Activated CD8-positive, alpha-beta T cell treated with anti-CD3 and anti-CD28 coated beads for 36 hours (primary cell): ENCODE measurements at regions not wholly inside any gene's neighbourhood (a gene's known extent, or its start where the extent isn't known, plus 50 kb on each side); places are given as distances from the start of the nearest gene placed in this dataset.
"Not testable (repeated sequence)": the region's sequence is repeated elsewhere in the genome, so short reads cannot be mapped to it uniquely, and the experiment has no call there.

Experiments used
- ATAC-seq: fragments of 200-7000 bp; cut with Tn5 transposase; one replicate; pipeline ENCODE4 v1.10.0; 2021; ENCODE audit warnings: mild to moderate bottlenecking, moderate library complexity
- CTCF ChIA-PET: fragments of 350-600 bp; sonication (Branson Sonifier 250); formaldehyde crosslinking; loops from one replicate; lab custom pipeline; 2021; ENCODE audit warnings: antibody characterized with exemption; lab: Charles Lee
- POLR2A ChIA-PET: fragments of 350-600 bp; sonication (Branson Sonifier 250); formaldehyde crosslinking; loops from one replicate; lab custom pipeline; 2021; ENCODE audit warnings: antibody characterized with exemption; lab: Charles Lee
- DNase-seq: peaks from one replicate; pipeline ENCODE4 v3.0.0-alpha.2; 2020
- H3K27ac Mint-ChIP-seq: one replicate; pipeline ENCODE4 v1.8.0; 2021; ENCODE audit warnings: mild to moderate bottlenecking, mixed read lengths
- H3K27me3 Mint-ChIP-seq: one replicate; pipeline ENCODE4 v1.8.0; 2021; ENCODE audit warnings: mixed read lengths
- H3K36me3 Mint-ChIP-seq: one replicate; pipeline ENCODE4 v1.8.0; 2021; ENCODE audit warnings: low read depth, mixed read lengths
- H3K4me1 Mint-ChIP-seq: one replicate; pipeline ENCODE4 v1.8.0; 2021; ENCODE audit warnings: low read depth, mixed read lengths
- H3K4me3 Mint-ChIP-seq: one replicate; pipeline ENCODE4 v1.8.0; 2021; ENCODE audit warnings: mild to moderate bottlenecking, moderate library complexity, mixed read lengths
- H3K9me3 Mint-ChIP-seq: one replicate; pipeline ENCODE4 v1.8.0; 2021; ENCODE audit warnings: mixed read lengths
- CTCF ChIP-seq: fragments of 200-600 bp; IDR thresholded peaks from one replicate; pipeline ENCODE4 v1.8.0; 2022; ENCODE audit warnings: antibody characterized with exemption, mild to moderate bottlenecking
- intact Hi-C: fragments of 100-400 bp; cut with micrococcal nuclease; formaldehyde crosslinking; loops from one replicate; pipeline ENCODE4 v1.10.0; 2022

- DNase-seq (no peak), ATAC-seq (no peak)
- TF ChIP-seq CTCF: no peak
- intact Hi-C loops: no loop called here
- H3K4me3 Mint-ChIP-seq: no peak overlapping the region
- H3K27ac Mint-ChIP-seq: no peak overlapping the region
- POLR2A ChIA-PET: no interaction called here
- peaks cover 20% of the 10 kb centered on the region for H3K4me1 Mint-ChIP-seq
- CTCF ChIA-PET: interaction anchor here (0.7 kb wide), 1 partner anchor 165 kb away, joined by 3 read pairs; no protein-coding TSS in a partner anchor
- H3K9me3 Mint-ChIP-seq: no peaks in the 10 kb centered on the region
- no peaks in the 10 kb centered on the region for H3K36me3 Mint-ChIP-seq
- no peaks in the 10 kb centered on the region for H3K27me3 Mint-ChIP-seq
Measured at GRCh38 chr1:41977326-41977725, 58.6 kb upstream of the HIVEP3 start.

GRCh38 chr1:41976671-41977070, 57.9 kb upstream of the HIVEP3 start:
- Mint-ChIP-seq H3K4me3 (no peak overlapping the region), H3K4me1 (peaks cover 14% of the 10 kb centered on the region), H3K36me3 (no peaks in the 10 kb centered on the region), H3K27ac (no peak overlapping the region), H3K27me3 (no peaks in the 10 kb centered on the region), H3K9me3 (no peaks in the 10 kb centered on the region)
- ATAC-seq: no peak
- intact Hi-C loops: no loop called here
- POLR2A ChIA-PET: no interaction called here
- CTCF ChIA-PET: no interaction called here
- no peak for TF ChIP-seq CTCF
- no peak for DNase-seq

- DNase-seq (no peak), ATAC-seq (no peak)
- Mint-ChIP-seq H3K27me3 (no peaks in the 10 kb centered on the region), H3K36me3 (no peaks in the 10 kb centered on the region), H3K4me1 (peaks cover 7% of the 10 kb centered on the region), H3K27ac (no peak overlapping the region), H3K4me3 (no peak overlapping the region), H3K9me3 (no peaks in the 10 kb centered on the region)
- CTCF ChIA-PET: no interaction called here
- no peak for TF ChIP-seq CTCF
- POLR2A ChIA-PET: no interaction called here
- intact Hi-C loops: no loop called here
Measured at GRCh38 chr1:41975850-41976569, 57.3 kb upstream of the HIVEP3 start.

- no peaks in the 10 kb centered on the region for H3K27me3 Mint-ChIP-seq
- intact Hi-C loops: no loop called here
- CTCF ChIA-PET: interaction anchor here (1.0 kb wide), 1 partner anchor 163 kb away, joined by 3 read pairs; no protein-coding TSS in a partner anchor
Measured at GRCh38 chr1:41975121-41975520, 56.4 kb upstream of the HIVEP3 start.

GRCh38 chr1:41968557-41968956, 49.8 kb upstream of the HIVEP3 start:
- H3K27me3 Mint-ChIP-seq, DNase-seq, H3K27ac Mint-ChIP-seq, CTCF ChIA-PET, ATAC-seq, H3K4me1 Mint-ChIP-seq, POLR2A ChIA-PET, H3K36me3 Mint-ChIP-seq, H3K4me3 Mint-ChIP-seq, H3K9me3 Mint-ChIP-seq, intact Hi-C loops: not testable (repeated sequence)

More at GRCh38 chr1:41975121-41975520, 56.4 kb upstream of the HIVEP3 start:
- POLR2A ChIA-PET: no interaction called here
- peaks cover 4% of the 10 kb centered on the region for H3K4me1 Mint-ChIP-seq
- ATAC-seq: no peak
- DNase-seq: no peak
- TF ChIP-seq CTCF: no peak
- no peaks in the 10 kb centered on the region for H3K36me3 Mint-ChIP-seq
- H3K9me3 Mint-ChIP-seq: no peaks in the 10 kb centered on the region
- no peak overlapping the region for H3K4me3 Mint-ChIP-seq
- no peak overlapping the region for H3K27ac Mint-ChIP-seq
